ENCODE measurements at regions not wholly inside any gene's neighbourhood (a gene's known extent, or its start where the extent isn't known, plus 50 kb on each side); places are given as distances from the start of the nearest gene placed in this dataset.

GRCh38 chr4:41878991-41879491, 56.2 kb upstream of the TMEM33 start:
- H4K20me1 ChIP-seq (ENCODE audit: insufficient read depth, low read length): no peaks in the 10 kb centered on the region
- H2AFZ ChIP-seq (ENCODE audit: low read length): no peak overlapping the region
- peaks cover 6% of the 10 kb centered on the region for H3K4me1 ChIP-seq (ENCODE audit: insufficient read depth, low read length)
- peaks cover 79% of the 10 kb centered on the region for H3K27me3 ChIP-seq (ENCODE audit: insufficient read depth, low read length)
- no peak overlapping the region for H3K4me3 ChIP-seq (ENCODE audit: insufficient read depth, low read length)
- no peak overlapping the region for H3K27ac ChIP-seq (ENCODE audit: low read depth, low read length)
- H3K36me3 ChIP-seq (ENCODE audit: insufficient read depth, low read length): no peaks in the 10 kb centered on the region
- no peak overlapping the region for H3K4me2 ChIP-seq (ENCODE audit: insufficient read depth, low read length)
- peak; percentile 88 for DNase-seq (ENCODE audit: insufficient read length, low spot score, missing footprints)
- H3K79me2 ChIP-seq (ENCODE audit: insufficient read depth, low read length): no peaks in the 10 kb centered on the region
- H3K9me3 ChIP-seq (ENCODE audit: low read depth, low read length): no peaks in the 10 kb centered on the region
- no peak for TF ChIP-seq CTCF (IDR thresholded peaks at IDR 0.05; ENCODE audit: extremely low read depth, low read depth, low read length)

- no peak overlapping the region for H2AFZ ChIP-seq (ENCODE audit: low read length)
- H3K27ac ChIP-seq (ENCODE audit: low read depth, low read length): no peak overlapping the region
- TF ChIP-seq CTCF (IDR thresholded peaks at IDR 0.05; ENCODE audit: extremely low read depth, low read depth, low read length): no peak
- H3K79me2 ChIP-seq (ENCODE audit: insufficient read depth, low read length): no peaks in the 10 kb centered on the region
- peaks cover 6% of the 10 kb centered on the region for H3K4me1 ChIP-seq (ENCODE audit: insufficient read depth, low read length)
- H3K9me3 ChIP-seq (ENCODE audit: low read depth, low read length): no peaks in the 10 kb centered on the region
- H3K4me3 ChIP-seq (ENCODE audit: insufficient read depth, low read length): no peak overlapping the region
- H3K4me2 ChIP-seq (ENCODE audit: insufficient read depth, low read length): no peak overlapping the region
- peaks cover 82% of the 10 kb centered on the region for H3K27me3 ChIP-seq (ENCODE audit: insufficient read depth, low read length)
- no peak for DNase-seq (ENCODE audit: insufficient read length, low spot score, missing footprints)
- H3K36me3 ChIP-seq (ENCODE audit: insufficient read depth, low read length): no peaks in the 10 kb centered on the region
- H4K20me1 ChIP-seq (ENCODE audit: insufficient read depth, low read length): no peaks in the 10 kb centered on the region
Observed at GRCh38 chr4:41878170-41878969, 56.9 kb upstream of the TMEM33 start.

- no peak overlapping the region for H2AFZ ChIP-seq (ENCODE audit: low read length)
- no peak for TF ChIP-seq CTCF (IDR thresholded peaks at IDR 0.05; ENCODE audit: extremely low read depth, low read depth, low read length)
- H3K4me1 ChIP-seq (ENCODE audit: insufficient read depth, low read length): peaks cover 3% of the 10 kb centered on the region
Observed at GRCh38 chr4:41877020-41877796, 58.0 kb upstream of the TMEM33 start.

GRCh38 chr4:41874873-41875272, 60.4 kb upstream of the TMEM33 start:
- Histone ChIP-seq H3K4me2 (ENCODE audit: insufficient read depth, low read length) (no peak overlapping the region), H3K4me1 (ENCODE audit: insufficient read depth, low read length) (no peaks in the 10 kb centered on the region), H2AFZ (ENCODE audit: low read length) (no peak overlapping the region), H3K4me3 (ENCODE audit: insufficient read depth, low read length) (no peak overlapping the region), H3K36me3 (ENCODE audit: insufficient read depth, low read length) (no peaks in the 10 kb centered on the region), H3K9me3 (ENCODE audit: low read depth, low read length) (no peaks in the 10 kb centered on the region), H4K20me1 (ENCODE audit: insufficient read depth, low read length) (no peaks in the 10 kb centered on the region), H3K79me2 (ENCODE audit: insufficient read depth, low read length) (no peaks in the 10 kb centered on the region), H3K27me3 (ENCODE audit: insufficient read depth, low read length) (peaks cover 69% of the 10 kb centered on the region), H3K27ac (ENCODE audit: low read depth, low read length) (no peak overlapping the region)
- DNase-seq (ENCODE audit: insufficient read length, low spot score, missing footprints): no peak
- TF ChIP-seq CTCF (IDR thresholded peaks at IDR 0.05; ENCODE audit: extremely low read depth, low read depth, low read length): no peak

More at GRCh38 chr4:41877020-41877796, 58.0 kb upstream of the TMEM33 start:
- Histone ChIP-seq H3K9me3 (ENCODE audit: low read depth, low read length) (no peaks in the 10 kb centered on the region), H3K79me2 (ENCODE audit: insufficient read depth, low read length) (no peaks in the 10 kb centered on the region), H4K20me1 (ENCODE audit: insufficient read depth, low read length) (no peaks in the 10 kb centered on the region), H3K4me2 (ENCODE audit: insufficient read depth, low read length) (no peak overlapping the region), H3K27ac (ENCODE audit: low read depth, low read length) (no peak overlapping the region), H3K36me3 (ENCODE audit: insufficient read depth, low read length) (no peaks in the 10 kb centered on the region), H3K27me3 (ENCODE audit: insufficient read depth, low read length) (peaks cover 86% of the 10 kb centered on the region), H3K4me3 (ENCODE audit: insufficient read depth, low read length) (no peak overlapping the region)
- no peak for DNase-seq (ENCODE audit: insufficient read length, low spot score, missing footprints)
